DMS153 (cell line): ENCODE measurements at regions not wholly inside any gene's neighbourhood (a gene's known extent, or its start where the extent isn't known, plus 50 kb on each side); places are given as distances from the start of the nearest gene placed in this dataset.

Source experiments
- DNase-seq: peaks from one replicate; lab custom pipeline; 2025; lab: John Stamatoyannopoulos, UW

DNA sequence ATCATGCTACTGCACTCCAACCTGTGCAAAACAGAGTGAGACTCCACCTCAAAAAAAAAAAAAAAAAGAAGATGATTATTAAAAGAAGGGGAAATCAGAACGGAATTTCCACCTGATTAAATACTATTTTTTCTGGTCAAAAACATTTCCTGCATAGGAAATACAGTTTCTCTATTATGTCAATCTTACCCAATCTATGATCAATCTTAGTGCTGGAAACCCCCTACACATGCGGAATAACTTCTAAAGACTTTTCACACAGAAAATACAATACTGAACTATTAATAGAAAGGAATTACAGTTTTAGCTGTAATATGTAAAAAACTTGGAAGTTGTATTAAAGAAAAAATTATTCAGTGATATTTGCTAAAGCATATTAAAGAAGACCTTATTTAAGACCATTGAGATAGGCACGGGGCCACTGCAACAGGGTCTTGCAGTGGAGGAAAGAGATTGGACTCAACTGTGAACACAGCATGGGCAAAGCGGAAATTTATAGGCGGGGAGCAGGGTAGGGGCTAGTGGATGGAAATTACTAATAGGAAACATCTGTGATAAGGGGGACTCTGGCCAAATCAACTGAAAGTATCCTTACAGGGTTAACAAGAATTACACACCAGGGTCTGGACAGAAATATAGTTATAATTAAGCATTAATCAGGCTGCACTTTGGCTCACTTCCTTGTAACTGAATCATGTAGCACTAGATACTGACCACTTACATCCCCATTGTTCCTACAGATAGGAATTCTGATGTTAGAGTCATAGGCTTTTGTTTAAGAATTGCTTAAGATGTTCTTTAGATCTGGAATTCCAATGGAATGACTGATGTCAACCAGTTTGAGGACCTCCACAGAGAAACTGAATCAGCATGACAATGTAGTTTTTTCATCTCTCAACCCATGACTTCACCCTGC, 411.5 kb upstream of the DDI1 start:
- DNase-seq, result no peak

DNA sequence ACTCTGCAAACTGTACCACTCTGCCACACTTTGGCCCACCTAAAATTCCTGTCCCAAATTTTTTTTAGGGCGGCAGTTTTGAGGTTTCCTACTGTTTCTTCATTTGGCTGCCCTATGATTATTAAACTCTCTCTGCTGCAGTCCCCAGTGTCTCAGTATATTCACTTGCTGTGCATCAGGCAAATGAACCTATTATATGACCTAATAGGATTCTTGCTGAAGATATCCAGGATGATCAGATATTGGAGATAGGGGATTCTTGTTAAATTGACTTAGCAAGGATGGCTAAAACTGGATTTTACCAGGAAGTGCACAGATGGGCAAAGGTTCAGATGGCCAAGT, 410.8 kb upstream of the DDI1 start:
- no peak for DNase-seq

DNA sequence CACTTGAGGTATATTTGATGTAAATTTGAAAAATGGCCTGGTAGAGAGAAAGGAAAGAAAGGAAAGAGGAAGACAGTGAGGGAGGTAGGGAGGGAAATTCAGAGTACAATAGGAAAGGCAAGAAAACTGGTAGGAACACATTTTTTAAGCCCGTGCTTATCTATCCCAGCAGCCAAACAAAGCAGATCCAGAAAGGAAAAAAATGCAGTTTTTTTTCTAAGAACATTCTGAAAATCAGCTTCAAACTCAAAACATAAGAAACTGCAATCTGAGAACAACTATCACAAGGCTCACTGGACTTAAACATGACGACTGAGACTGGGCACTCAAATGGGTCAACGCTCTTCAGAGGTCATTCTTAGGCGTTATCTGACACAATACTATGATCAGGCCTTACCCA, 408.3 kb upstream of the DDI1 start:
- DNase-seq, result no peak

DNA sequence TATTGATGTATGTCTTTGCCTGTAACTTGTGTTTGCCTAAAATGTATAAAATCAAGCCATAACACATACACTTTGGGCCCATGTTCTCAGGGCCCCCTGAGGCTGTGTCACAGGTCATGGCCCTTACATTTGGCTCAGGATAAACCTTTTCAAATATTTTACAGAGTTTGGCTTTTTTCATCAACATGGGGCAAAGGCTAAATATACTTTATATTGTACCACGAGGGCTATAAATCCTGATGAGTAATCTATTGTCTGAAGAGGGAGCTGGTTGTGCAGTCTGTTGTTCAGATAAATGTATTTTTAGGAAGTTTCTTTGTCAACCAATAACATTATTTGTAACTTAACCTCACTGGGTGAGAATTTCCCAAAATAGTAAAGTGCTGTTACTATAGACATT, 404.6 kb upstream of the DDI1 start:
- DNase-seq, result no peak

DNA sequence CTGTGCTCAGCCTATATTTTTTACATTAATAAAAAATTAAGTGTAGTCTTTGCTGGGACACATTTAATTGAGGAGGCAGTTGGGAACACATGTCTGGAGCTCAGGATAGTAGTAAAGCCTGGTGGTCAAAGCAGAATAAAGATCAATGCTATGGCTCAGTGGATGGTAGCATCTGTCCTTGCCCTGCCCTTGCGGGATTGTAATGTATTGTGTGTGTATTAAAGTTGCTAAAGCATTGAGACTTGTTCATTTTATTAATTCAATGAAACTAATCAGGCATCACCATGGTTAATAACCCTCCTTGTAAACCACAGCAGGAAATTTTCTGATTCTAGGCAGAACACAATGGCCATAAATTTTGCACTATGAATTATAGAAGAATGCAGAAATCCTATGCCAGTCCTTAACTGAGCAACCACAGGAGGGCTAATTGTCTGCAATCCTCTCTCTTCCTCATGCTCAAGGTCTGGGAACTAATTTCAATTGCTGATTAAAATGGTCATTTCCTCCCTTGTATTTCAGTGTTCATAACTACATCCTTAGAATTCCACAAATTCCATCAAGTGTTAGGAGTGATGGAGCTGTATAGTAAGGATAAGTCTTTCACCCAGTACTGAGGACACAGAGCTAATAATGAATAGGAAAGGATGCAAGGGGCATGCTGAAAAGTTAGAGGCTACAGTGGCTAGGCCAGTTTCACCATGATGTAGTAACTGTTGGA, 403.2 kb upstream of the DDI1 start:
- DNase-seq, result no peak

DNA sequence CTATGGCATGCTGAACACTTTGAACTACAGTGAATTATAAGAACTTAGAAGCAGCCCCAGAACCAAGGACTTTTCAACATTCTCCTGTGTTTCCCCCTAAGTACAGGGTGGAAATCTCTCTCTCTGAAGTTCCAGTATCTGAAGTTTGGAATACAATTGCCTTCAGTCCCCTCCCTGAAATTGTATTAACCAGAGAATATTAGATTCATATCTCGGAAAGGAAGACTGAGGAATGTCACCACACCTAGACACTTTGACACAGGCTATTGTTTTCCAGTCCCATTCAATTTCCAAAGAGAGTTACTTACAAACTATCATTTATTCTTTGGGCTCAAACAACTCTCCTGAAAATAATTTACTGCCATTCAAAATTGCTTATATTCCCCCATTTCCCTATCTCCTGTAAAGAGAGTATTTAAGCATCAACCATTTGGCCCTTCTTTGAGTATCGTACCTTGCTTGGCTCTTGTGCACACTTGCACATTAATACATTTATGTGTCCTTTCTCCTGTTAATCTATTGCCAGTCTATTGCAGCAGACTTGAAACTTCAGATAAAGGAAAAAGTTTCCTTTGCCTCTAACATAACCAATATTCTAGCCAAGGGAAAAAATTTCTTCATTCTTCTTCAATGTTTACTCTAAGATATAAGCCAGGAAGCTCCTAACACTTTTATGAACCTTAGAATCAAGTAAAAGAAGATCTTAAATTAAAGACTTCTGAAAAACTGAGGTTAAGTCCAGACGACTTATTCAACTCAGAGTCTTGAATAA, 402.4 kb upstream of the DDI1 start:
- DNase-seq, result no peak

DNA sequence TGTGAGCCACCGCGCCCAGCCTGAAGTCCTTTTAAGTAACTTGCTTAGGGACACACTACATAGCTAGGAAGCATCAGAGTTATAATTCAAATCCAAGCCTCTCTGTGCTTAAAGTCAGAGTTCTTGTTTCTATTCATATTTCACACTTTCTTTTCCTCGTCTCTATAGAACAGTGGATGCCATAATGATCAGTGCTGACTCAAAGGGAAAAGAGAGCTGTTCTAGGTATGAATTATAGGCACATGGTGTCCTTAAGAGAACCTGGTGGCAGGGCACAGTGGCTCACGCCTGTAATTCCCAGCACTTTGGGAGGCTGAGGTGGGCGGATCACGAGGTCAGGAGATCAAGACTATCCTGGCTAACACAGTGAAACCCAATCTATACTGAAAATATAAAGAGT, 400.2 kb upstream of the DDI1 start:
- no peak for DNase-seq

- no peak for DNase-seq
Measured at GRCh38 chr11:103637295-103637694, 399.1 kb upstream of the DDI1 start.

DNA sequence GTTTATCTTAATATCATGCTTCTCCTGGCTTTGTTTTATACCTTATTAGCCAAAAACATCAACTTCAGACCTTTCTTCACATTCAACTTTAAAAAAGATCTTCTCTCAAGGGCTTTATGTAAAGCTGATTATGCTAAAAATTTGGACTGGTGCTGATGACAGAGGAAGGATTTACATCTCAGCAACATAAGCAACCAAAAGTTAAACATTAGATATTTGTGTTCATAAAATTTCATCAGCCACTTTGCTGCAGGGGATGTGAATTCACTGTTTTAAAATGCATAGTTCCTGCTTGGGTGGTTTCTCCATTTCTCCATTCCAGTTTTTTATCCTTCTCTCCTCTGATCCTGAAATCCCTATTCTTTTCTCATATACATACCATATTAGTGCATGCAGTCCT, 398.6 kb upstream of the DDI1 start:
- no peak for DNase-seq

DNA sequence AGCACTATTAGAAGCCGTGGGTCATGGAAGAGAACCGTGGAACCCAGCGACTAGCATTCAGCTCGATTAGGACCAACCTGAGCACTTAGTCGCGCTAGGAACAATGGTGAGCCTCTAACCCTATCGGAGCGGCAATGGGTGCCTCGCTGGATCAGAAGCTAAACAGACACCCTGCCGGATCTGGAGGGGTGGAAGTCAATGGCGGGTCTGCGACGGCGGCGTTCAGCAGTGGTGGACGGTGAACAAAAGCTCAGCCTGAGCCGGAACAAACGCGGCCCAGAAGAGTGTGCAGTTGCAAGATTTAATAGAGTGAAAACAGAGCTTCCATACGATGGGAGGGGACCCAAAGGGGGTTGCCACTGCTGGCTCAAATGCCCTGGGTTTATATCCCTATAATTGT, 391.8 kb upstream of the DDI1 start:
- no peak for DNase-seq

DNA sequence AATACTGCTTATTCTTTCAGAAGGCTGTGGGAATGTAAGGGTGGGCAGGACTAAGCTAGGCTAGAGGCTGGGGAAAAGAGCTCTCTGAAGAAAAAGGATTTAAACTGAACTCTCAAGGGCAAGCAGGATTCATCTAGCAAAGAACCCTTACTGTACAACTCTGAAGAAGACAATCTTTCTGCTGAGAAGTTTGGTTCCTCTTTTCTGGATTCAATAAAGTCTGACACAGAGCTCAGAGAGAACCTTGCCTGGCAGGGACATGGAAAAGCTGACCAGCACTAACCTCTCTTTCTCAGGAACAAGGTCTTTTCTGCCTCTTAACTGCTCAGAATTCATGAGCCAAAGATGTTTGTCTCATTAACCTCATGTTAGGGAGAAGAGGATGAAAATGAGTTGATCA, 388.4 kb upstream of the DDI1 start:
- DNase-seq, result no peak

DNA sequence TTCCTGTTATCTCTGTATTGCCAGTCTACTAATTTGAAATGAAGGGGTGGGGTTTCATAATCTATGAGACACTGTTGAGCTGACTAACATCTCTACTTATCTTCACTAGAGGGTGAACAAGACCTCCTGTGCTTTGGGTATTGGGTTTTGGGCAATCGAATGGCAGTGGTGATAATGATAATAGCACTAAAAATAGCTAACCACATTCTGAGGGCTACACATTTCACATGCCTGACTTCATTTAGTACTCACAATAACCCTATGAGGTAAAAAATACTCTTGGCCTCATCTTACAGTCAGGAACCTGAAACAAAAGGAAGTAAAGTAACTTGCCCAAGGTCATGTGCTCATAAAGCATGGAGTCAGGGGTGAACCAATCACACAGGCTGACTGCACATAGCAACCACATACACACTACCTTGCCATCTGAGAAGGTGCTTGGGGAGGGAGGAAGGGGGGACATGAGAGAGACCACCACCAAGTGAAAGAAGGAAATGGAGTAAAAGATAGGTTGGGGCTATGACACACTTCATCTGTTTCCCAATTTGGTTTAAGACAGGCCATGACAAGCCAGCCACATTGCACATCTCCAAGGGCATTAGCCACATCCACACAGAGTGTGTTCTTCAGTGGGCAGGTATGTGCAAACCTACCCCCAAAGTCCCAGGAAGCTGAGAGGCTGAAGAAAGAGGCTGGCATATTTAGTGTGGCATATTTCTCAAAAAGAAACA, 387.6 kb upstream of the DDI1 start:
- no peak for DNase-seq

GRCh38 chr11:103649401-103649895, 387.0 kb upstream of the DDI1 start:
- DNase-seq, result no peak

DNA sequence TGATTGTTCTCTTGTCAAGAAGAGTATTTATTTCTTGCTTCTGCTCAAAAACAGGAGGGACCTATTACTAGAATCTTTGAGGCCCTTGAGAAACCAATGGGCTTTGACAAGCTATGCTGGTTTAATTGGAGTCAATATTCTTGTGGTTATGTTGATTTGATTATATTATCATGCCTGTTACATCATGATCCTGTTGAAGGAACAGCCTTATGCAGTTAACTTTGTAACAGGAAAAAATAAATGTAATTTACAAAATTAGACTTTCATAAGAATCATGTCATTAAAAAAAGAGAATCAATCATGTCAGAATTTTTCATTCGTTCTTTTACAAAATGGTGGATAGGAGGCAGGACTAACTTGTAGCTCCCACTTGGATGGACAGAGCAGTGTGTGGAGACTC, 386.1 kb upstream of the DDI1 start:
- DNase-seq, result no peak

DNA sequence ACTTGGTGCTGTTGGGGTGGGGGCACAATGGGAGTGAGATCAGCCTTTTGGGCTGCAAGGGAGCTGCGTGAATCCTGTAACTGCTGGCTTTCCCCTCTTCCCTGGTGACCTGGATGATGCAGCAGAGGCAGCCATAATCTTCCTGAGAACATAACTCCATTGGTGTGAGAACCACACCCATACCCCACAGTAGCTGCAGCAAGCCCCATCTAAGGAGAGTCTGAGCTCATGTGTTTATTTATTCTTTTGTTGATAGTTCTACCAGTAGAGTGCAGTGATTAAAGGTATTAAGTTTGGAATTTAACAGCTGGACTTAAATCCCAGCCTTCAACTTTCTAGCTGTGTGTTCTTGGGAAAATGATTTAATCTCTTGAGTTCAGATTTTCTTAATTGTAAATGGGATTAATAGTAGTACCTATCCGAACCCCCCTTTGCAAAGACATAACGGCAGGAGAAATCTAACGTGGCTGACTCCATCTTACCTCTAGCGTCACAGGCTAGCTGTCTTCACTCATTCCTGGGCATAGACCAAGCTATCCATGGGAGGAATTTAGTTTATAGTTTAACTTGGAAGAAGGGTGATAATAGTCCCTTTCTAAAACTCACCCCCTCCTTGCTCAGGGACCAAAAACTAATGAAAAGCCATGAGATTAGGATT, 385.0 kb upstream of the DDI1 start:
- DNase-seq, result no peak

DNA sequence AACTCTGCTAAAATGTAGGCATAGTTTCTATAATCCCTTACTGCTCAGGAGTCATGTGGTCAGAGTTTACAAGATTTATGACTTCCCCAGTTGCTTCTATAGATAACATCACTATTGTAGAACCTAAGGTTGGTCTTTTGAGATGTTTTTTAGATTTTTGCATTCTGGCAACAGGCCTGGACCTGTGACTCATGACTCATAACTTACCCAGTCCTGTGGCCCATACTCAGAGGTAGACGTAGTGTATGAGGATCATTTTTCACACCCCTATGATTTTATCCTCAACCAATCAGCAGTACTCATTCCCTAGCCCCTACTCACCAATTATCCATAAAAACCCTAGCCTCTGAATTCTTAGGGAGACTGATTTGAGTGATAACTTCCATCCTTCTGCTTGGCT, 384.4 kb upstream of the DDI1 start:
- DNase-seq, result no peak

- no peak for DNase-seq
Measured at GRCh38 chr11:103656382-103656781, 380.1 kb upstream of the DDI1 start.

GRCh38 chr11:103659206-103659618, 377.2 kb upstream of the DDI1 start:
- DNase-seq, result no peak

DNA sequence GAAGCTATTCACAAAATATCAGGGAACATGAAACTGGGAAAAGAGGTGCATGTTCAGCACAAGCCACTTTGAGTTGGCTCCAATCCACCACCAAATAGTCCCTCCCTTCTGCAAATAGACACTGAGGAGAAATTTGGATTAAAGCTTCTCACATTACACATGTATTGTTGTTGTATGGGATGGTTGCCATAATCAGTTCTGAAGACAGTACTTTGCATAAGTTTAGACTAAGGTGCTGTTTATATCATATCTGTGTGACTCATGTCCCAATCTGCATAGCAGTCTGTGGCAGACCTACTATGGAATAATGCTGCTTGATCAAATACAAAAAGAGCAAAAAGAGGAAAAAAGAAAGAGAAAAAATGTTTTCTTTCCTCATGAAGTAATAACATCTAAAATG, 376.7 kb upstream of the DDI1 start:
- DNase-seq, result no peak

DNA sequence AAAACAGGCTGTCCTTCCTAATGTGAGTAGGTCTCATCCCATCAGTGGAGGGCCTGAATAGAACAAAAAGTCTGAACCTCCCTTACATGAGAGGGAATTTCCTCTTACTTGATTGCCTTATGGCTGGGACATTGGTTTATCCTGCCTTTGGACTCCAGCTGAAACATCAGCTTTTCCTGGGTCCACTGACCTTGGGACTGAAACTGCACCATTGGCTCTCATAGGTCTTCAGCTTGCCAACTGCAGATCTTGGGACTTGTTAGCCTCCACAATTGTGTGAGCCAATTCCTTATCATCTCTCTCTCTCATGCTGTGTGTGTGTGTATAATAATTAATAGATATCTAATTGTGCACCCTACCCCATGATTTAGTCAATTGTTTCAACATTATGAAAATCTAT, 375.3 kb upstream of the DDI1 start:
- DNase-seq, result no peak

GRCh38 chr11:103661991-103662390, 374.4 kb upstream of the DDI1 start:
- DNase-seq, result no peak
